Psoas muscle (tissue), 7 donors: ENCODE measurements at regions not wholly inside any gene's neighbourhood (a gene's known extent, or its start where the extent isn't known, plus 50 kb on each side); places are given as distances from the start of the nearest gene placed in this dataset.

ENCODE experiments used
- ATAC-seq, 4 donors: fragments of 200-7000 bp; cut with Tn5 transposase; one replicate each; pipeline ENCODE4 v1.9.1; 2020; ENCODE audit warnings: moderate library complexity in 3 of 4, mild to moderate bottlenecking in 2 of 4
- DNase-seq, 2 donors: peaks; one replicate each; pipeline ENCODE4 v3.0.0-alpha.2; 2020
- H3K27ac ChIP-seq: fragments of 200-600 bp; one replicate; pipeline ENCODE4 v1.8.0; 2022
- H3K27me3 ChIP-seq, 3 donors: fragments of 200-600 bp in 1 of 3; one replicate each; pipeline versions ENCODE4 v1.6.1 to v1.8.0; 2013 to 2022; ENCODE audit warnings: low read length in 2 of 3, mild to moderate bottlenecking in 2 of 3, moderate library complexity in 1 of 3; ENCODE audit not compliant: insufficient read depth in 3 of 3
- H3K36me3 ChIP-seq, 2 donors: fragments of 200-600 bp in 1 of 2; one replicate each; pipeline versions ENCODE4 v1.6.1 to v1.8.0; 2013 to 2022; ENCODE audit warnings: low read depth in 1 of 2, mild to moderate bottlenecking in 1 of 2, moderate library complexity in 1 of 2; ENCODE audit not compliant: insufficient read depth in 1 of 2
- H3K4me1 ChIP-seq: fragments of 200-600 bp; one replicate; pipeline ENCODE4 v1.8.0; 2022
- H3K4me3 ChIP-seq: fragments of 200-600 bp; one replicate; pipeline ENCODE4 v1.8.0; 2022; ENCODE audit warnings: mild to moderate bottlenecking
- H3K9me3 ChIP-seq: fragments of 200-600 bp; one replicate; pipeline ENCODE4 v1.8.0; 2022
- WGBS, 3 donors: extraction: QIAGEN DNeasy Blood & Tissue Kit; methylation state at CpG; one replicate each; pipeline versions ENCODE4 v1.1.6 to v1.1.7; 2013; 5-methylcytosine and 5-hydroxymethylcytosine counted together
- intact Hi-C, 2 donors: fragments of 100-400 bp; cut with DNase I; formaldehyde crosslinking; loops; one replicate each; pipeline versions ENCODE4 v1.11.0 to v1.14.2; 2022
- TF ChIP-seq, protein P1 (sequence below): fragments of 200-600 bp; IDR thresholded peaks from one replicate; pipeline ENCODE4 v1.8.0; 2022; ENCODE audit warnings: antibody characterized with exemption
- donor health status: healthy with polysubstance abuse.
- donor health status: DM: no; HTN: no; CAD: no; lungs with moderate emphysema.
- donor health status: Bipolar disorder and iron deficiency.
- donor health status: healthy.
- donor health status: DM: yes; HTN: yes; CAD: no.
- donor health status: DM: no; HTN: no; CAD: no.
- donor health status: DM: yes; HTN: yes; CAD: no.

DNA sequence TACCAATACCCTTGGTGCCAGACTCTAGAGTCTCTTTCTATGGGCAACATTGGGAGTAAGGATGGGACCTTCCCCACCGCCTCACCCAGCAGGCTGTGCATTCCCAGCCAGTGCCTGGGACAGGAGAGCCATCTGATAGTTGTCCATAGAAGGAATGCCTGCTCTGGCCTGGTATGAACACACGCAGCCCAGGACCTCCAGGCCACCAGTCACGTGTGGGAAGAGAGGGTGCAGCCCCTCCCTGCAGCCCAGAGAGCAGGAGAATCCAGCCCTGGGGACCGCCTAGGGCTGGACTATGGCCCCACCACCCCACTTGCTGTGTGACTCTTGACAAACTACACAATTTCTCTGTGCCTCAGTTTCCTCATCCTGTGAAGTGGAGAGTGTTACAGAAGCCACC, 52.5 kb upstream of the ID2 start:
- 68 to 78% (median 69%) methylated on average over 4 of the region's 4 CpGs for WGBS, 3 donors
- H3K4me1 ChIP-seq, result no peaks in the 10 kb centered on the region
- H3K36me3 ChIP-seq, result no peaks in the 10 kb centered on the region
- H3K27ac ChIP-seq, result no peak overlapping the region
- no peaks in the 10 kb centered on the region for H3K9me3 ChIP-seq
- intact Hi-C loops, result no loop called here
- DNase-seq, result no peak
- TF ChIP-seq, protein P1, sequence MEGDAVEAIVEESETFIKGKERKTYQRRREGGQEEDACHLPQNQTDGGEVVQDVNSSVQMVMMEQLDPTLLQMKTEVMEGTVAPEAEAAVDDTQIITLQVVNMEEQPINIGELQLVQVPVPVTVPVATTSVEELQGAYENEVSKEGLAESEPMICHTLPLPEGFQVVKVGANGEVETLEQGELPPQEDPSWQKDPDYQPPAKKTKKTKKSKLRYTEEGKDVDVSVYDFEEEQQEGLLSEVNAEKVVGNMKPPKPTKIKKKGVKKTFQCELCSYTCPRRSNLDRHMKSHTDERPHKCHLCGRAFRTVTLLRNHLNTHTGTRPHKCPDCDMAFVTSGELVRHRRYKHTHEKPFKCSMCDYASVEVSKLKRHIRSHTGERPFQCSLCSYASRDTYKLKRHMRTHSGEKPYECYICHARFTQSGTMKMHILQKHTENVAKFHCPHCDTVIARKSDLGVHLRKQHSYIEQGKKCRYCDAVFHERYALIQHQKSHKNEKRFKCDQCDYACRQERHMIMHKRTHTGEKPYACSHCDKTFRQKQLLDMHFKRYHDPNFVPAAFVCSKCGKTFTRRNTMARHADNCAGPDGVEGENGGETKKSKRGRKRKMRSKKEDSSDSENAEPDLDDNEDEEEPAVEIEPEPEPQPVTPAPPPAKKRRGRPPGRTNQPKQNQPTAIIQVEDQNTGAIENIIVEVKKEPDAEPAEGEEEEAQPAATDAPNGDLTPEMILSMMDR, result no peak
- peaks cover 0 to 6% (median 0%) of the 10 kb centered on the region in 3 donors for H3K27me3 ChIP-seq
- no peak for ATAC-seq
- no peak overlapping the region for H3K4me3 ChIP-seq

DNA sequence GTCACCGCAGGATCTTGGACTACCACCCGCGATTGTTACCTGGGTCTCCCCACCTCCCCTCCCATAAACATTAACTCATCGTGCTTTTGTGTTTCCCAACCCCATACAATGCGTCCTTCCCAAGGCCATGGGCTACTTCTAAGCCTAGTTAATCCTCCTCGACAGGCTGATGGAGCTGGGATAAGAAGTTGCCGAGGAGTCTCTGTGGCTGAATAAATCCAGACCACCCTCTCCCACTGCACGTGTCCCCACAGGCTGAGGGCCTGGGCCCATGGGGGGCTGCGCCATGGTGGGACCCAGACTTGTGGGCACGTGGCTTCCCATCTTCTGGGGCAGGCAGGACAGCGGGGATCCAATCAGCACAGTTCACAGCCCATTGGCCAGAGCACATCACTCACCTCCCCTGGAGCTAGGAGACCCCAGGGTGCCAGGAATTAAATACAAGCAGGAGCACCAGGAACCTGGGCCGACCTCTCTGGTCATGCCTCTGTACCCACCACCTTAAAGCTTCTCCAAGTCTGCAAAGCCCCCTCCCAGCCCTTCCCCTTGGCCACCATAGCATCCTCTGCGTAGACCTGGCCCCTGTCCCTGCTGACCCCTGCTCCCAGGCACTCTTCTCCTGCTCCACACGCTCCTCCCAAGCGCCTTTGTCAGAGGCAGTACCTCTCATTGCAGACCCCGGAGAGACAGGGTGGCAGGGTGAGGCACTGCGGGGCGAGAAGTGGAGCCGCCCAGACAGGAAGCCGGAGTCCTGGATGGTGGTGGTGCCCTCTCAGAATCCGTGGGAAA, 51.0 kb upstream of the ID2 start:
- H3K4me3 ChIP-seq, result no peak overlapping the region
- no peaks in the 10 kb centered on the region for H3K36me3 ChIP-seq
- no peak overlapping the region for H3K27ac ChIP-seq
- peaks cover 0 to 6% (median 0%) of the 10 kb centered on the region in 3 donors for H3K27me3 ChIP-seq
- intact Hi-C loops, result no loop called here
- TF ChIP-seq, protein P1, result no peak
- DNase-seq (no peak), ATAC-seq (no peak)
- no peaks in the 10 kb centered on the region for H3K9me3 ChIP-seq
- 77 to 89% (median 84%) methylated on average over 21 of the region's 21 CpGs for WGBS, 3 donors
- H3K4me1 ChIP-seq, result no peaks in the 10 kb centered on the region

DNA sequence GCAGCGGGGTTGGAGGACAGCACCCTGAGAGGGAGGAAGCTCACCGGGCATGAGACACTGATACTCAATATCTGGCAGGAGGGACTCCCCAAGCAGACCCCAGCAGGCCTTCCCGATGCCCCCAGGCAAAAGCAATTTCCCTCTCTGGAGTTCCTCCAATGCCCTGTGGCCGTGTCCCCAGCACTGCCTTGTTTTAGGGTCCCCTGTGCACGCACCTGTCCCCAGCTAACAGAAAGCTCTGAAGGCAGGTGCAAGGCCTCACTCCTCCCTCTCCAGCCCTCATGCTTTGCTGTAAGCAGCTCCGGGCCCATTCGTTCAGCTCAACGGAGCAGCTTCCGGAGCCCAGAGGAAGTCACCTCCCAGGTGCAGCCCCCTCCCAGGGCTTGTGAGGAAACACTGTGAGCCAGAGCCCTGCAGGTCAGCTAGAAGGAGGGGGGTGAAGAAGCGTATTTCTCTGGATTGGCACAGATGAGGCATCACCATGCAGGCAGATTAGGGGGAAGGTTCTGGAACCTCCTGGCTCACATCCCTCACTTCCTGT, 50.3 kb upstream of the ID2 start:
- H3K9me3 ChIP-seq, result no peaks in the 10 kb centered on the region
- no peaks in the 10 kb centered on the region for H3K4me1 ChIP-seq
- H3K4me3 ChIP-seq, result no peak overlapping the region
- H3K27me3 ChIP-seq, result peaks cover 0 to 6% (median 0%) of the 10 kb centered on the region in 3 donors
- H3K27ac ChIP-seq, result no peak overlapping the region
- 70 to 78% (median 75%) methylated on average over 10 of the region's 10 CpGs for WGBS, 3 donors
- DNase-seq (no peak), ATAC-seq (no peak)
- intact Hi-C loops, result no loop called here
- no peaks in the 10 kb centered on the region for H3K36me3 ChIP-seq
- TF ChIP-seq, protein P1, result no peak
